GM12874 (cell line): ENCODE measurements at regions not wholly inside any gene's neighbourhood (a gene's known extent, or its start where the extent isn't known, plus 50 kb on each side); places are given as distances from the start of the nearest gene placed in this dataset.

Experiments used
- TF ChIP-seq, protein P1 (sequence below): IDR thresholded peaks from 2 replicates; pipeline ENCODE4 v1.5.1; 2011; ENCODE audit warnings: low read depth, mild to moderate bottlenecking, control low read depth, low read length, moderate library complexity; ENCODE audit not compliant: insufficient read depth

DNA sequence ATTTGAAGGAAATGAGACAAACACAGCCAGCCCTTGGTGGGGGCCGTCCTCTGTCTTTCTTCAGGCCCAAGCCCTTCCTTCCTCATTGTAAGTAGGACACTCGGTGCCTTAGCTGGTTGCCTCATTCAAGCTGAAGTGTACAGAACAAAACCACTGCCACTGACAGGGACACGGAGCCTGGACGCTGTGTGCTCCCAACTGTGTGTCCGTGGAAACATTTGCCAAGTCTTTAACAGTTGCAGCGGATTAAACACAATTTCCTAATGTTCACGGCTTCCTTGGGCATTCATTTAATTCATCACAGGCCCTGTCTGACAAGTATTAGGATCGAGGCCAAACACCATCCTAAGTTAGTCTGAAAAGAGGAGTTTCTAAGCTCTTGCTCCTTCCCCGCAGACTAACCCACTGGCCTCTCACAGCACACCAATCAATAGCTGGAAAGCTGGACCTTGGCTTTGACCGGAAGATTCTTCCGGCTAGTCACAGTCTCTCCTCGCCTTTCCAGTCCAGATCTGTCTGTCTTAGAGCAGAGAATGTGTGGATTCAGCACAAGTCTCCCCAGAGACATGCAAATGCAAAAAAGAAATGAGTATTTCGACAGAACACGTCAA lies 68.7 kb upstream of the ACSL3 start:
- TF ChIP-seq, protein P1, sequence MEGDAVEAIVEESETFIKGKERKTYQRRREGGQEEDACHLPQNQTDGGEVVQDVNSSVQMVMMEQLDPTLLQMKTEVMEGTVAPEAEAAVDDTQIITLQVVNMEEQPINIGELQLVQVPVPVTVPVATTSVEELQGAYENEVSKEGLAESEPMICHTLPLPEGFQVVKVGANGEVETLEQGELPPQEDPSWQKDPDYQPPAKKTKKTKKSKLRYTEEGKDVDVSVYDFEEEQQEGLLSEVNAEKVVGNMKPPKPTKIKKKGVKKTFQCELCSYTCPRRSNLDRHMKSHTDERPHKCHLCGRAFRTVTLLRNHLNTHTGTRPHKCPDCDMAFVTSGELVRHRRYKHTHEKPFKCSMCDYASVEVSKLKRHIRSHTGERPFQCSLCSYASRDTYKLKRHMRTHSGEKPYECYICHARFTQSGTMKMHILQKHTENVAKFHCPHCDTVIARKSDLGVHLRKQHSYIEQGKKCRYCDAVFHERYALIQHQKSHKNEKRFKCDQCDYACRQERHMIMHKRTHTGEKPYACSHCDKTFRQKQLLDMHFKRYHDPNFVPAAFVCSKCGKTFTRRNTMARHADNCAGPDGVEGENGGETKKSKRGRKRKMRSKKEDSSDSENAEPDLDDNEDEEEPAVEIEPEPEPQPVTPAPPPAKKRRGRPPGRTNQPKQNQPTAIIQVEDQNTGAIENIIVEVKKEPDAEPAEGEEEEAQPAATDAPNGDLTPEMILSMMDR = no peak

GRCh38 chr2:222794585-222795449 lies 66.0 kb upstream of the ACSL3 start:
- TF ChIP-seq, protein P1 = no peak

DNA sequence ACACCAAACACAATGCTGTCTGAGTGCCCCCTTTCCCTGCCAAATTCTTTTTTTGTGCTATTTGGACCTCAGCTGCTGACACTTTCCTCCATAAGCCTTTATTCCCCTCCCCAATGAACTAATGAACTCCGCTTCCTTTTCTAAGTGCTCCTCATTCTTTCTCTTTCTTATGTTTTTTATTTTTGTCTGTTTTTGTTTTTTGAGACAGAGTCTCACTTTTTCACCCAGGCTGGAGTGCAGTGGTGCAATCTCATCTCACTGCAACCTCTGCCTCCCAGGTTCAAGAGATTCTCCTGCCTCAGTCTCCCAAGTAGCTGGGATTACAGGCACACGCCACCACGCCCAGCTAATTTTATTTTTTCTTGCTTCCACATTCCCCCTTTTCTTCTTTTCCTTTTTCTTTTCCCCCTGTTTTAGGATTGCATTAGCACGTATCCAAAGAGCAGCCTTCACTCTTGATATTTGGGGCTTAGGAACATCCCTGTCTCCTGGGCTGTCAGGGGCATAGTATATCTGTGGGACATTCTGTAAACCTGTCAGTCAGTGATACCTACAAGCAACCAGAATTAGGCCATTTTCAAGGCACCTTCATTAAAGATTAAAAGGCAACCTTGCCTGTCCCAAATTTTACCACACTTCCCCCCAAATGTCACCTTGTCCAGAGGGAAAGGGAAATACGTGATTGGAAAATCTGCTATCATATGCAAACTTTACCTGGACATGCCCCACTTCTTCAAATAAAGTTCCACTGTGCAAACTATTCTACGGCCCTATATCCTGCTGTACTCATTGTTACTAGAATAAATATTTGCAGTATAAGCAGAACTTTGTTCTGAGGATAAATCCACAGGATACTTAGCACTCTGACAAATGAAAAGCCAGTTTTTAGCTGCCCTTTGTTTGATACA lies 65.1 kb upstream of the ACSL3 start:
- TF ChIP-seq, protein P1 = no peak

- TF ChIP-seq, protein P1 = no peak
Observed at GRCh38 chr2:222796413-222797103, 64.3 kb upstream of the ACSL3 start.

DNA sequence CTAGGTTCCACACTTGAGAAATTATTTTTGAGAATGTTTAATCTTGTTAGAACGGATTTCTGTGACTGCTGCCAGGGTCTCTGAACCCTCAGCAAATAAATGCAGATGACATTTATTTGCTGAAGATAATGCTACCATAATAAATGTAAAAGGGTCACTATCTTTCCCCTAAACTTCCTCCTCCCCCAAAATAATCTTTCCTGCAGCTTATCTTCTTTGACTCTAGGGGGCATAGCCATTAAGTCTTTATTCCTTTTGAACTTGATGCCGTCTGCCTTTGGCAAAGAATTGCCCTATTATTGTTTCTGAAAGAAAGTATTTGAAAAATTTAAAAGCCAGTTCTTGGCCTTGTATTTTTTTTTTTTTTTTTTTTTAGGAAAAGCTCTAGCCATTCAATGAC lies 63.6 kb upstream of the ACSL3 start:
- TF ChIP-seq, protein P1 = peak; percentile 38; the same call in 1 of the 2 replicates

GRCh38 chr2:222797871-222798270 lies 63.0 kb upstream of the ACSL3 start:
- TF ChIP-seq, protein P1 = no peak
